SU-DHL-6 (cell line): ENCODE measurements at regions not wholly inside any gene's neighbourhood (a gene's known extent, or its start where the extent isn't known, plus 50 kb on each side); places are given as distances from the start of the nearest gene placed in this dataset.

Experiments used
- H2AFZ ChIP-seq: fragments of 200-600 bp; sonication (generic); 2 replicates; pipeline ENCODE4 v1.6.1; 2014; ENCODE audit warnings: low read depth, mild to moderate bottlenecking, moderate library complexity, mixed read lengths, antibody characterized with exemption, low read length; ENCODE audit not compliant: severe bottlenecking
- H3F3A ChIP-seq: fragments of 200-600 bp; shearing (Covaris generic); 2 replicates; pipeline ENCODE4 v1.6.0; 2016; ENCODE audit warnings: antibody characterized with exemption, mild to moderate bottlenecking; ENCODE audit not compliant: insufficient read depth
- H3K27ac ChIP-seq: fragments of 200-600 bp; sonication (generic); 2 replicates; pipeline ENCODE4 v1.5.1; 2016; ENCODE audit warnings: low read depth, mild to moderate bottlenecking, low read length, moderate library complexity, mixed read lengths
- H3K27me3 ChIP-seq: fragments of 200-600 bp; sonication (generic), shearing (Covaris generic); 2 replicates; pipeline ENCODE4 v1.6.0; 2014; ENCODE audit warnings: mild to moderate bottlenecking, low read length
- H3K36me3 ChIP-seq: fragments of 200-600 bp; sonication (generic); 2 replicates; pipeline ENCODE4 v1.6.1; 2014; ENCODE audit warnings: mild to moderate bottlenecking, low read length, mixed read lengths
- H3K4me2 ChIP-seq: fragments of 300-600, 200-600 bp; shearing (Covaris generic), sonication (generic); 2 replicates; pipeline ENCODE4 v1.6.0; 2014; ENCODE audit warnings: low read length, low read depth, mild to moderate bottlenecking; ENCODE audit not compliant: poor library complexity, severe bottlenecking
- H3K4me3 ChIP-seq: fragments of 200-600 bp; sonication (generic); 2 replicates; pipeline ENCODE4 v1.5.1; 2014; ENCODE audit warnings: antibody characterized with exemption, low read length, mild to moderate bottlenecking, mixed read lengths; ENCODE audit not compliant: insufficient read depth, poor library complexity, severe bottlenecking
- H3K79me2 ChIP-seq: fragments of 200-600 bp; sonication (generic); 2 replicates; pipeline ENCODE4 v1.6.1; 2014; ENCODE audit warnings: mild to moderate bottlenecking, low read length, moderate library complexity; ENCODE audit not compliant: insufficient read depth
- H3K9ac ChIP-seq: fragments of 200-600 bp; sonication (generic); 2 replicates; pipeline ENCODE4 v1.7.0; 2014; ENCODE audit warnings: mild to moderate bottlenecking, low read length
- H3K9me2 ChIP-seq: fragments of 200-600 bp; sonication (generic); replicated peaks from 2 replicates; pipeline ENCODE4 v1.6.1; 2014; ENCODE audit warnings: low read length; ENCODE audit not compliant: insufficient read depth
- H3K9me3 ChIP-seq: fragments of 200-600 bp; sonication (generic); 2 replicates; pipeline ENCODE4 v1.6.1; 2014; ENCODE audit warnings: low read length, mixed read lengths; ENCODE audit not compliant: insufficient read depth
- H4K20me1 ChIP-seq: fragments of 200-600 bp; sonication (generic); 2 replicates; pipeline ENCODE4 v1.6.1; 2014; ENCODE audit warnings: low read depth, mild to moderate bottlenecking, antibody characterized with exemption, low read length, moderate library complexity, mixed read lengths
- CTCF ChIP-seq: fragments of 200-600 bp; sonication (generic); IDR thresholded peaks from one replicate; pipeline ENCODE4 v1.5.1; 2017; ENCODE audit warnings: antibody characterized with exemption, mild to moderate bottlenecking, low read length, moderate library complexity; ENCODE audit not compliant: insufficient read depth, poor library complexity, severe bottlenecking
- EZH2phosphoT487 ChIP-seq: fragments of 200-600 bp; sonication (generic), shearing (Covaris generic); conservative IDR thresholded peaks from 2 replicates; pipeline ENCODE4 v1.6.1; 2018; ENCODE audit warnings: mild to moderate bottlenecking, antibody characterized with exemption, low read length, moderate library complexity, mixed read lengths

DNA sequence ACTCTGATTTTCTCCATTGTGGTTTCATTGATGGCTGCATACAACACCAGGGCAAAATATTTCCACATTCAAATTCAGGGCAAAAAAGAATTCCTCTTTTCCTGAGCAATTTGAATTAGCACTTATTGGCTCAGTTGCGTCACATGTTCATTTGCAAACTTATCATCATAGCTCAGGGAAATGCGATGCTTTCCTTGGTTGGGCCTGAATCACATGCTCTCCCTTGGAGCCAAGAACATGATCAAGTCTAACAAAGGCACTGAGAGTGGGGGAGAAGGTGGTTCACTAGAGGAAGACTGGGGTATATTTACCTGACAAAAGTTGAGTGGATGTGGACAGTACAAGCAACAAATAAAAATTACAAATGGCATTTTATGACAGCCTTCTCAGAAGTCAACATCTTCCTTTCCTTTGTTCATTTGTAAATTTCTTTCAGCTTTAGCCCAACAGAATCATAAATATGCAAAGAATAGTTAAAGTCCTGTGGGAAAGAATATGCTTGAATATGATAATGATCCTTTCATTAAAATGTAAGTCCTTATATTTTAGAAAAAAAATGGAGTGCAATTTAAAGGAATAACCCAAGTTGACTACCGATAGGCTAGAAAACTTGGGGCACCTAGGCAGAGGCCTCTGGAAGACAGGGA, 277.2 kb downstream of the NEDD1 start:
- Histone ChIP-seq H3K36me3 (no peaks in the 10 kb centered on the region), H3K79me2 (no peaks in the 10 kb centered on the region), H3K4me2 (no peak overlapping the region), H3K9me3 (no peaks in the 10 kb centered on the region), H3K27me3 (no peaks in the 10 kb centered on the region), H3K27ac (no peak overlapping the region), H3K9ac (no peak overlapping the region), H3K9me2 (no peaks in the 10 kb centered on the region), H4K20me1 (no peaks in the 10 kb centered on the region), H3F3A (no peaks in the 10 kb centered on the region), H3K4me3 (no peak overlapping the region), H2AFZ (no peak overlapping the region)
- TF ChIP-seq EZH2phosphoT487 (no peak), CTCF (no peak)

- Histone ChIP-seq H3K4me2 (no peak overlapping the region), H3F3A (no peaks in the 10 kb centered on the region), H3K9ac (no peak overlapping the region), H3K27me3 (no peaks in the 10 kb centered on the region), H2AFZ (no peak overlapping the region), H3K4me3 (no peak overlapping the region), H3K9me2 (no peaks in the 10 kb centered on the region), H3K27ac (no peak overlapping the region), H4K20me1 (no peaks in the 10 kb centered on the region), H3K36me3 (no peaks in the 10 kb centered on the region), H3K79me2 (no peaks in the 10 kb centered on the region), H3K9me3 (no peaks in the 10 kb centered on the region)
- TF ChIP-seq CTCF (no peak), EZH2phosphoT487 (no peak)
These were observed 277.0 kb upstream of the RMST start for GRCh38 chr12:97185567-97185966.

DNA sequence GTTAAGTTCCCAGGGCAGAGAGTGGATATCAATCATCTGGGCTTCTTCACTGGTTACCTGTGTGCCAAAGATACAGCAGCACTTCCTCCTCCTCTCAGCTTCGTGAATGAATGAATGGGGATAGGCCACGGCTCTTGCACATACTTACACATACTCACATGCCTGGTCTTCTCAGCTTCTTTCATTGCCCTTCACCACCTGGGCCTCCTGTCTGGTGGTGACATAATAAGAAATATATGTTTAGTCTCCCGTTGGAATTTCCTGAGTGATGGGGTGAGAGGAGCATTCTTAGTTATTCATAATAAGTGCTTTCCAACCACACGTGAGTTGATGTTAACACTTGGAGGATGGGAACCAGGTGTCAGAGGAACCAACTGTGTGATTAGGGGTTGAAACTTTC, 268.1 kb upstream of the RMST start:
- H4K20me1 ChIP-seq, result no peaks in the 10 kb centered on the region
- no peak overlapping the region for H3K9ac ChIP-seq
- no peak overlapping the region for H2AFZ ChIP-seq
- H3K27me3 ChIP-seq, result no peaks in the 10 kb centered on the region
- no peak overlapping the region for H3K4me2 ChIP-seq
- no peaks in the 10 kb centered on the region for H3K79me2 ChIP-seq
- no peak overlapping the region for H3K4me3 ChIP-seq
- no peaks in the 10 kb centered on the region for H3F3A ChIP-seq
- no peaks in the 10 kb centered on the region for H3K9me3 ChIP-seq
- TF ChIP-seq CTCF, result no peak
- no peak for TF ChIP-seq EZH2phosphoT487
- H3K9me2 ChIP-seq, result no peaks in the 10 kb centered on the region
- H3K27ac ChIP-seq, result no peak overlapping the region
- H3K36me3 ChIP-seq, result no peaks in the 10 kb centered on the region
